Fibroblast of lung (primary cell): ENCODE measurements at regions not wholly inside any gene's neighbourhood (a gene's known extent, or its start where the extent isn't known, plus 50 kb on each side); places are given as distances from the start of the nearest gene placed in this dataset.

Experiments used
- DNase-seq, 2 donors: peaks; one replicate each; pipeline versions ENCODE4 v3.0.0 to v3.0.0-alpha.2; 2010; ENCODE audit warnings: low read depth in 2 of 2
- H2AFZ ChIP-seq: 2 replicates; pipeline ENCODE4 v1.5.1; 2012; ENCODE audit warnings: low read length, control low read depth, inconsistent platforms
- H3K27ac ChIP-seq: 2 replicates; pipeline ENCODE4 v1.5.1; 2011; ENCODE audit warnings: low read length, control low read depth; ENCODE audit not compliant: insufficient read depth
- H3K27me3 ChIP-seq: 2 replicates; pipeline ENCODE4 v1.5.1; 2011; ENCODE audit warnings: mild to moderate bottlenecking, low read length; ENCODE audit not compliant: control insufficient read depth, insufficient read depth
- H3K36me3 ChIP-seq: 2 replicates; pipeline ENCODE4 v1.5.1; 2011; ENCODE audit warnings: low read length; ENCODE audit not compliant: control insufficient read depth, insufficient read depth
- H3K4me1 ChIP-seq: 2 replicates; pipeline ENCODE4 v1.5.1; 2011; ENCODE audit warnings: low read length; ENCODE audit not compliant: control insufficient read depth, insufficient read depth; ENCODE audit errors: extremely low read depth
- H3K4me2 ChIP-seq: 2 replicates; pipeline ENCODE4 v1.5.1; 2011; ENCODE audit warnings: low read length, control low read depth; ENCODE audit not compliant: insufficient read depth; ENCODE audit errors: extremely low read depth
- H3K4me3 ChIP-seq, 4 experiments: fragments of 200-600 bp in 1 of 4; sonication (generic) in 1 of 4; replicated peaks in 1 of 4; 2 replicates each; pipeline ENCODE4 v1.5.1; 2011 to 2016; ENCODE audit warnings: low read length in 4 of 4, low read depth in 3 of 4, mild to moderate bottlenecking in 3 of 4, control low read depth in 2 of 4, inconsistent platforms in 1 of 4, mixed read lengths in 1 of 4; ENCODE audit not compliant: insufficient read depth in 1 of 4; ENCODE audit errors: control extremely low read depth in 1 of 4
- H3K79me2 ChIP-seq: 2 replicates; pipeline ENCODE4 v1.5.1; 2012; ENCODE audit warnings: mild to moderate bottlenecking, low read length, inconsistent platforms; ENCODE audit not compliant: control insufficient read depth, insufficient read depth
- H3K9ac ChIP-seq: 2 replicates; pipeline ENCODE4 v1.5.1; 2011; ENCODE audit warnings: mild to moderate bottlenecking, low read length, control low read depth; ENCODE audit not compliant: insufficient read depth
- H3K9me3 ChIP-seq: 2 replicates; pipeline ENCODE4 v1.5.1; 2012; ENCODE audit warnings: low read depth, low read length; ENCODE audit not compliant: control insufficient read depth, insufficient read depth
- H4K20me1 ChIP-seq: 2 replicates; pipeline ENCODE4 v1.5.1; 2011; ENCODE audit warnings: low read length; ENCODE audit not compliant: control insufficient read depth, insufficient read depth; ENCODE audit errors: extremely low read depth
- CTCF ChIP-seq, 2 donors: IDR thresholded peaks in 1 of 2; conservative IDR thresholded peaks in 1 of 2; 1 replicate in 1 of 2; 2 replicates in 1 of 2; pipeline ENCODE4 v1.5.1; 2011 to 2012; ENCODE audit warnings: low read length in 2 of 2, control low read depth in 1 of 2, inconsistent platforms in 1 of 2, low read depth in 1 of 2, mild to moderate bottlenecking in 1 of 2
- EZH2 ChIP-seq: IDR thresholded peaks from 2 replicates; pipeline ENCODE4 v1.5.1; 2012; ENCODE audit warnings: low read length, control low read depth, mild to moderate bottlenecking; ENCODE audit errors: missing control alignments

- H2AFZ ChIP-seq: no peak overlapping the region
- no peak overlapping the region for H3K9ac ChIP-seq
- no peaks in the 10 kb centered on the region for H3K36me3 ChIP-seq
- H3K27ac ChIP-seq: no peak overlapping the region
- H3K4me2 ChIP-seq: no peak overlapping the region
- H3K27me3 ChIP-seq: no peaks in the 10 kb centered on the region
- no peaks in the 10 kb centered on the region for H3K9me3 ChIP-seq
- H3K79me2 ChIP-seq: no peaks in the 10 kb centered on the region
- H3K4me1 ChIP-seq: no peaks in the 10 kb centered on the region
- no peak overlapping the region for H3K4me3 ChIP-seq
- DNase-seq: no peak
- H4K20me1 ChIP-seq: no peaks in the 10 kb centered on the region
- TF ChIP-seq CTCF (conservative IDR thresholded peaks at IDR 0.05 in 1 of 2, IDR thresholded peaks at IDR 0.05 in 1 of 2; ENCODE audit: low read depth in 1 of 2, low read length in 2 of 2) (no peak), EZH2 (no peak)
Observed at GRCh38 chr16:17817943-17818342, 347.2 kb upstream of the XYLT1 start.

- Histone ChIP-seq H4K20me1 (no peaks in the 10 kb centered on the region), H3K9ac (no peak overlapping the region), H3K27ac (no peak overlapping the region), H3K79me2 (no peaks in the 10 kb centered on the region), H3K4me1 (no peaks in the 10 kb centered on the region), H3K27me3 (no peaks in the 10 kb centered on the region), H3K4me2 (no peak overlapping the region), H3K4me3 (no peak overlapping the region), H2AFZ (no peak overlapping the region), H3K9me3 (no peaks in the 10 kb centered on the region), H3K36me3 (no peaks in the 10 kb centered on the region)
- TF ChIP-seq CTCF (conservative IDR thresholded peaks at IDR 0.05 in 1 of 2, IDR thresholded peaks at IDR 0.05 in 1 of 2; ENCODE audit: low read depth in 1 of 2, low read length in 2 of 2): no peak
- no peak for TF ChIP-seq EZH2
- no peak for DNase-seq
Observed at GRCh38 chr16:17817260-17817659, 346.5 kb upstream of the XYLT1 start.

GRCh38 chr16:17812771-17813170 is 342.0 kb upstream of the XYLT1 start:
- Histone ChIP-seq H3K36me3 (no peaks in the 10 kb centered on the region), H4K20me1 (no peaks in the 10 kb centered on the region), H3K79me2 (no peaks in the 10 kb centered on the region), H3K27me3 (no peaks in the 10 kb centered on the region), H3K9ac (no peak overlapping the region), H3K27ac (no peak overlapping the region), H3K4me3 (no peak overlapping the region), H3K4me2 (no peak overlapping the region), H3K9me3 (no peaks in the 10 kb centered on the region), H2AFZ (no peak overlapping the region), H3K4me1 (no peaks in the 10 kb centered on the region)
- DNase-seq: no peak
- TF ChIP-seq EZH2 (no peak), CTCF (conservative IDR thresholded peaks at IDR 0.05 in 1 of 2, IDR thresholded peaks at IDR 0.05 in 1 of 2; ENCODE audit: low read depth in 1 of 2, low read length in 2 of 2) (no peak)
